Endothelial cell of umbilical vein (primary cell): ENCODE measurements at regions not wholly inside any gene's neighbourhood (a gene's known extent, or its start where the extent isn't known, plus 50 kb on each side); places are given as distances from the start of the nearest gene placed in this dataset.

ENCODE experiments used
- BruUV-seq: library from RNA; stranded (reverse); fragments of 400-500 nt; replicated peaks from 2 replicates; lab custom pipeline; 2021; lab: Mats Ljungman, UMichigan
- CTCF ChIA-PET: fragments of 300-600, 350-600 bp; sonication (Branson Sonifier 250); formaldehyde crosslinking; loops from one replicate; lab custom pipeline; 2021; ENCODE audit warnings: antibody characterized with exemption, inconsistent platforms; lab: Charles Lee
- POLR2A ChIA-PET: fragments of 300-600, 350-600 bp; sonication (Branson Sonifier 250); formaldehyde crosslinking; loops from one replicate; lab custom pipeline; 2021; ENCODE audit warnings: antibody characterized with exemption, inconsistent platforms; lab: Charles Lee
- DNase-seq: peaks from one replicate; pipeline ENCODE4 v3.0.0-alpha.2; 2011; ENCODE audit warnings: low read depth, low spot score
- FAIRE-seq: peaks from 2 replicates; lab custom pipeline; 2011; peaks lifted over from hg19 to GRCh38; lab: Jason Lieb, UNC
- H2AFZ ChIP-seq: 2 replicates; pipeline ENCODE4 v1.6.0; 2012; ENCODE audit warnings: low read depth, low read length, control low read depth, inconsistent platforms
- H3K27ac ChIP-seq: 2 replicates; pipeline ENCODE4 v1.5.1; 2011; ENCODE audit warnings: low read depth, mild to moderate bottlenecking, control low read depth, low read length, moderate library complexity; ENCODE audit not compliant: insufficient read depth
- H3K27me3 ChIP-seq, 2 experiments: 2 replicates each; pipeline versions ENCODE4 v1.6.0 to v1.6.1; 2011; ENCODE audit warnings: low read length in 2 of 2, mixed read lengths in 1 of 2; ENCODE audit not compliant: control insufficient read depth in 2 of 2, insufficient read depth in 2 of 2
- H3K36me3 ChIP-seq, 2 experiments: 2 replicates in 1 of 2; 3 replicates in 1 of 2; pipeline ENCODE4 v1.5.1; 2011; ENCODE audit warnings: low read length in 2 of 2, mild to moderate bottlenecking in 1 of 2, moderate library complexity in 1 of 2; ENCODE audit not compliant: control insufficient read depth in 2 of 2, insufficient read depth in 2 of 2; ENCODE audit errors: extremely low read depth in 1 of 2
- H3K4me1 ChIP-seq: 3 replicates; pipeline ENCODE4 v1.5.1; 2011; ENCODE audit warnings: mild to moderate bottlenecking, low read length; ENCODE audit not compliant: control insufficient read depth, insufficient read depth; ENCODE audit errors: extremely low read depth
- H3K4me2 ChIP-seq: 2 replicates; pipeline ENCODE4 v1.6.1; 2011; ENCODE audit warnings: low read length, control low read depth, mixed read lengths; ENCODE audit not compliant: insufficient read depth
- H3K4me3 ChIP-seq, 3 experiments: fragments of 200-600 bp in 1 of 3; sonication (generic), shearing (Covaris generic) in 1 of 3; replicated peaks in 1 of 3; 2 replicates each; pipeline ENCODE4 v1.5.1; 2011 to 2016; ENCODE audit warnings: control low read depth in 3 of 3, low read length in 3 of 3, mild to moderate bottlenecking in 2 of 3, inconsistent platforms in 1 of 3, low read depth in 1 of 3, moderate library complexity in 1 of 3; ENCODE audit not compliant: insufficient read depth in 1 of 3
- H3K79me2 ChIP-seq: 2 replicates; pipeline ENCODE4 v1.6.0; 2012; ENCODE audit warnings: low read length, inconsistent platforms; ENCODE audit not compliant: control insufficient read depth, insufficient read depth
- H3K9ac ChIP-seq: replicated peaks from 2 replicates; pipeline ENCODE3; 2011; ENCODE audit warnings: low read length, control low read depth; ENCODE audit not compliant: insufficient read depth; ENCODE audit errors: extremely low read depth
- H3K9me1 ChIP-seq: replicated peaks from 3 replicates; pipeline ENCODE4 v1.6.0; 2011; ENCODE audit warnings: mild to moderate bottlenecking, low read length; ENCODE audit not compliant: control insufficient read depth, insufficient read depth; ENCODE audit errors: extremely low read depth
- H3K9me3 ChIP-seq: replicated peaks from 2 replicates; pipeline ENCODE4 v1.5.1; 2012; ENCODE audit warnings: low read length, inconsistent platforms; ENCODE audit not compliant: control insufficient read depth, insufficient read depth
- H4K20me1 ChIP-seq: replicated peaks from 2 replicates; pipeline ENCODE3; 2011; ENCODE audit warnings: mild to moderate bottlenecking, low read length; ENCODE audit not compliant: control insufficient read depth, insufficient read depth; ENCODE audit errors: extremely low read depth
- CTCF ChIP-seq, 2 donors: IDR thresholded peaks; 1 replicate in 1 of 2; 2 replicates in 1 of 2; pipeline ENCODE4 v1.5.1; 2011; ENCODE audit warnings: low read length in 2 of 2, mild to moderate bottlenecking in 2 of 2, moderate library complexity in 2 of 2, control low read depth in 1 of 2, inconsistent platforms in 1 of 2, low read depth in 1 of 2; ENCODE audit not compliant: insufficient read depth in 1 of 2; ENCODE audit errors: extremely low read depth in 1 of 2
- EZH2 ChIP-seq: IDR thresholded peaks from 2 replicates; pipeline ENCODE4 v1.6.1; 2012; ENCODE audit warnings: borderline replicate concordance, low read depth, mild to moderate bottlenecking, moderate library complexity, low read length, inconsistent platforms; ENCODE audit not compliant: severe bottlenecking
- FOS ChIP-seq: IDR thresholded peaks from 2 replicates; pipeline ENCODE4 v1.6.1; 2011; ENCODE audit warnings: mild to moderate bottlenecking, low read length, moderate library complexity, borderline replicate concordance; ENCODE audit not compliant: insufficient read depth
- GATA2 ChIP-seq: IDR thresholded peaks from 2 replicates; pipeline ENCODE4 v1.7.0; 2011; ENCODE audit warnings: low read depth, mild to moderate bottlenecking, moderate library complexity, mixed read lengths, low read length; ENCODE audit not compliant: insufficient read length, insufficient read depth
- JUN ChIP-seq: IDR thresholded peaks from 2 replicates; pipeline ENCODE4 v1.6.1; 2011; ENCODE audit warnings: borderline replicate concordance, low read depth; ENCODE audit not compliant: insufficient read length, insufficient read depth
- MAX ChIP-seq: IDR thresholded peaks from 2 replicates; pipeline ENCODE4 v1.6.1; 2011; ENCODE audit not compliant: insufficient read depth, insufficient read length
- MYC ChIP-seq: IDR thresholded peaks from one replicate; pipeline ENCODE4 v1.6.1; 2011; ENCODE audit warnings: mild to moderate bottlenecking, low read depth, low read length
- POLR2A ChIP-seq: IDR thresholded peaks from 2 replicates; pipeline ENCODE4 v1.6.1; 2012; ENCODE audit warnings: low read depth, mild to moderate bottlenecking, control low read depth, low read length
- POLR2AphosphoS5 ChIP-seq: IDR thresholded peaks from 2 replicates; pipeline ENCODE4 v1.6.1; 2012; ENCODE audit warnings: low read depth, mild to moderate bottlenecking, control low read depth, low read length, moderate library complexity; ENCODE audit not compliant: insufficient read depth
- dilution Hi-C: fragments of 300-500 bp; cut with MboI; formaldehyde crosslinking; loops from one replicate; pipeline ENCODE4 v1.15.0; 2019; ENCODE audit warnings: low sequenced_read_pairs; ENCODE audit not compliant: extremely low pct_ligation_motif_present
- intact Hi-C: fragments of 100-400 bp; cut with micrococcal nuclease; formaldehyde crosslinking; loops from one replicate; pipeline ENCODE4 v1.10.0; 2022

GRCh38 chr9:86555661-86556060 lies 201.5 kb upstream of the TUT7 start:
- dilution Hi-C loops (no loop called here), intact Hi-C loops (no loop called here)
- TF ChIP-seq JUN = no peak
- TF ChIP-seq FOS = no peak
- no peak for TF ChIP-seq CTCF (IDR thresholded peaks at IDR 0.05; ENCODE audit: extremely low read depth in 1 of 2, insufficient read depth in 1 of 2, low read depth in 1 of 2, low read length in 2 of 2)
- TF ChIP-seq EZH2 = no peak
- no peak for TF ChIP-seq MYC
- TF ChIP-seq POLR2A = no peak
- no peak for TF ChIP-seq GATA2
- TF ChIP-seq POLR2AphosphoS5 = no peak
- no peak for TF ChIP-seq MAX

More at GRCh38 chr9:86555661-86556060, 201.5 kb upstream of the TUT7 start:
- Histone ChIP-seq H3K9ac (no peak overlapping the region), H3K36me3 (no peaks in the 10 kb centered on the region), H3K27me3 (no peaks in the 10 kb centered on the region), H3K9me1 (no peaks in the 10 kb centered on the region), H3K4me3 (no peak overlapping the region), H3K79me2 (no peaks in the 10 kb centered on the region), H3K9me3 (no peaks in the 10 kb centered on the region), H4K20me1 (no peaks in the 10 kb centered on the region), H3K27ac (no peak overlapping the region), H2AFZ (no peak overlapping the region), H3K4me2 (no peak overlapping the region), H3K4me1 (no peaks in the 10 kb centered on the region)
- BruUV-seq = no TSS peak
- FAIRE-seq (no peak), DNase-seq (no peak)
- ChIA-PET CTCF (no interaction called here), POLR2A (no interaction called here)
